Panc1 (cell line): ENCODE measurements at regions not wholly inside any gene's neighbourhood (a gene's known extent, or its start where the extent isn't known, plus 50 kb on each side); places are given as distances from the start of the nearest gene placed in this dataset.

Experiments used
- CTCF ChIP-seq: fragments of 450-650 bp; IDR thresholded peaks from 2 replicates; pipeline ENCODE4 v1.5.1; 2017; ENCODE audit warnings: mild to moderate bottlenecking
- POLR2AphosphoS5 ChIP-seq: IDR thresholded peaks from 2 replicates; pipeline ENCODE4 v1.6.1; 2012; ENCODE audit warnings: mild to moderate bottlenecking, low read depth, low read length, moderate library complexity
- REST ChIP-seq, 2 experiments: IDR thresholded peaks; 2 replicates each; pipeline ENCODE4 v1.6.1; 2011 to 2012; ENCODE audit warnings: low read depth in 2 of 2, control low read depth in 1 of 2, low read length in 1 of 2, mild to moderate bottlenecking in 1 of 2, moderate library complexity in 1 of 2; ENCODE audit not compliant: insufficient read depth in 1 of 2

GRCh38 chr6:111971181-111971841 is 82.6 kb upstream of the CCN6 start:
- TF ChIP-seq CTCF = no peak
- no peak for TF ChIP-seq REST (IDR thresholded peaks at IDR 0.05; ENCODE audit: insufficient read depth in 1 of 2, low read depth in 2 of 2, low read length in 1 of 2)
- no peak for TF ChIP-seq POLR2AphosphoS5
